OCI-LY3 (cell line): ENCODE measurements at regions not wholly inside any gene's neighbourhood (a gene's known extent, or its start where the extent isn't known, plus 50 kb on each side); places are given as distances from the start of the nearest gene placed in this dataset.

ENCODE experiments used
- H2AFZ ChIP-seq: fragments of 200-600, 300-600 bp; shearing (Covaris generic); 2 replicates; pipeline ENCODE4 v1.6.0; 2014; ENCODE audit warnings: antibody characterized with exemption, low read depth, low read length
- H3K27ac ChIP-seq: fragments of 200-600, 300-600 bp; sonication (generic); 2 replicates; pipeline ENCODE4 v1.5.1; 2014; ENCODE audit warnings: mild to moderate bottlenecking, low read length, moderate library complexity, mixed read lengths
- H3K27me3 ChIP-seq: fragments of 200-600, 300-600 bp; sonication (generic); 2 replicates; pipeline ENCODE4 v1.6.1; 2014; ENCODE audit warnings: low read depth, low read length, mixed read lengths
- H3K36me3 ChIP-seq: fragments of 200-600, 300-600 bp; sonication (generic); replicated peaks from 2 replicates; pipeline ENCODE3; 2014; ENCODE audit warnings: low read depth, low read length, mixed read lengths
- H3K4me1 ChIP-seq: fragments of 300-600, 200-600 bp; sonication (generic); 2 replicates; pipeline ENCODE4 v1.6.1; 2014; ENCODE audit warnings: low read length, mixed read lengths
- H3K4me2 ChIP-seq: fragments of 200-600, 300-600 bp; sonication (generic); 2 replicates; pipeline ENCODE4 v1.6.1; 2014; ENCODE audit warnings: low read length, mixed read lengths
- H3K4me3 ChIP-seq: fragments of 300-600, 200-600 bp; sonication (generic); 2 replicates; pipeline ENCODE4 v1.5.1; 2014; ENCODE audit warnings: antibody characterized with exemption, mild to moderate bottlenecking, low read length, moderate library complexity
- H3K79me2 ChIP-seq: fragments of 300-600, 200-600 bp; shearing (Covaris generic); 2 replicates; pipeline ENCODE4 v1.6.1; 2014; ENCODE audit warnings: mild to moderate bottlenecking, low read length, mixed read lengths
- H3K9ac ChIP-seq: fragments of 300-600, 200-600 bp; shearing (Covaris generic); 2 replicates; pipeline ENCODE4 v1.6.0; 2014; ENCODE audit warnings: mild to moderate bottlenecking, low read length, moderate library complexity
- H3K9me3 ChIP-seq: fragments of 200-600, 300-600 bp; shearing (Covaris generic); 2 replicates; pipeline ENCODE4 v1.6.1; 2014; ENCODE audit warnings: low read length, mixed read lengths; ENCODE audit not compliant: insufficient read depth
- H4K20me1 ChIP-seq: fragments of 200-600, 300-600 bp; sonication (generic); 2 replicates; pipeline ENCODE4 v1.6.1; 2016; ENCODE audit warnings: low read length, mixed read lengths; ENCODE audit not compliant: insufficient read depth
- CTCF ChIP-seq: fragments of 200-600, 300-600 bp; sonication (generic); IDR thresholded peaks from 2 replicates; pipeline ENCODE4 v1.5.1; 2014; ENCODE audit warnings: antibody characterized with exemption, low read length, low read depth
- EZH2phosphoT487 ChIP-seq: fragments of 200-600 bp; shearing (Covaris generic); IDR thresholded peaks from 2 replicates; pipeline ENCODE4 v1.6.1; 2018; ENCODE audit warnings: antibody characterized with exemption, mixed run types, low read depth

GRCh38 chr14:71623939-71624338 lies 308.3 kb upstream of the RGS6 start:
- TF ChIP-seq EZH2phosphoT487 (no peak), CTCF (no peak)
- no peak overlapping the region for H3K27ac ChIP-seq
- H4K20me1 ChIP-seq: no peaks in the 10 kb centered on the region
- no peak overlapping the region for H3K4me3 ChIP-seq
- H2AFZ ChIP-seq: no peak overlapping the region
- H3K9me3 ChIP-seq: no peaks in the 10 kb centered on the region
- no peak overlapping the region for H3K4me2 ChIP-seq
- H3K4me1 ChIP-seq: peaks cover 21% of the 10 kb centered on the region
- H3K79me2 ChIP-seq: no peaks in the 10 kb centered on the region
- H3K36me3 ChIP-seq: peaks cover 8% of the 10 kb centered on the region
- no peak overlapping the region for H3K9ac ChIP-seq
- H3K27me3 ChIP-seq: no peaks in the 10 kb centered on the region

DNA sequence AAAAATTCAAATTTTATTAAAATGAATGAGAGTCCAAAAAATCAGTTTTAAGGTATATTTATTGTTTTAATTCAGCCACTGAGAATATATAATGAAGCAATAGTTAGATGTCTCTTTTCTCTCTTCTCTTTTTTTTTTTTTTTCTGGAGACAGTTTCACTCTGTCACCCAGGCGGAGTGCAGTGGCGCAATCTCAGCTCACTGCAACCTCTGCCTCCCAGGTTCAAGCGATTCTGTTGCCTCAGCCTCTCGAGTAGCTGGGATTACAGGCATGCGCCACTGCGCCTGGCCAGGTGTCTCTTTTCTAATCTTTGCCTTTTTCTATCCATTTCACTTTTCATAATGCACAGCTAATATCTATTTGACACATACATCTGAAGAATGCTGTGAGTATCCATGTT lies 307.1 kb upstream of the RGS6 start:
- no peak overlapping the region for H3K4me3 ChIP-seq
- no peaks in the 10 kb centered on the region for H3K79me2 ChIP-seq
- no peak overlapping the region for H2AFZ ChIP-seq
- no peak overlapping the region for H3K4me2 ChIP-seq
- H3K4me1 ChIP-seq: peaks cover 10% of the 10 kb centered on the region; the same call in 1 of the 2 replicates
- TF ChIP-seq CTCF (no peak), EZH2phosphoT487 (no peak)
- no peaks in the 10 kb centered on the region for H4K20me1 ChIP-seq
- H3K27ac ChIP-seq: no peak overlapping the region
- H3K9ac ChIP-seq: no peak overlapping the region
- H3K9me3 ChIP-seq: no peaks in the 10 kb centered on the region
- H3K36me3 ChIP-seq: peaks cover 2% of the 10 kb centered on the region
- H3K27me3 ChIP-seq: no peaks in the 10 kb centered on the region

DNA sequence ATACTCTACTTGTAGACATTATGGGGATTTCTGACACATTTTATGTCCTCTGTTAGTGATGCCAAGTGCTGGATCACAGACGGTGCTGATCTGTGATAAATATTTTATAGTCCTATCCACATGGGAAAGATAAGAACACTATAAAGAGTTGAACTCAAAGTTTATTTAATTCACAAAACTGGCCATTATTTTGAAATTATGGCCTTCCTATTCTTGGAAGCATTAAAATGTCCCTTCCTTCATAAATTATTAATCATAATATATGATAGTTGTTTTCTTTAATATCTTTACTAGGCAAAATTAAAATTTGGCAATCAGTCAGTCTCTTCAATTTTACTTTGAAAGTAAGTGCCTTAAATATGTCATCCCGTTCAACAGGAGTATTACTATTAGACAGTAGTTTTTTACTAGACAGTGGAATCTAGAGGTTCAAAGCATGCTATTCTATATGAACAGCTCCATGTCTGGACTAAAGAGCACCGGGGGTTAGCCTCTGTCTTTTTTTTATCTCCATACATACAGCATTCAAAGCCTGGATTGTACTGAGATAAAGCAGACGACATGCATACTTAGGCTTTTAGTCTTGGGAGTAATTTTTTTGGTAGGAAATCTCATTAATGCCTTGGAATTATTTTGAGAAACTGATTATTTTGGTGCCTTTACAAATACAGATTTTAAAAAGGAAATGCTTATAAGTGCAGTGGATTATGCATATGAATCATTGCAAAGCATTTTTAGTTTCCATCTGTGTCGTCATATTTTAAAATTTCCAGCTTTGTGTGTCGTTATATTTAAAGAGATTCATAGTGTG lies 306.1 kb upstream of the RGS6 start:
- Histone ChIP-seq H3K27me3 (no peaks in the 10 kb centered on the region), H3K4me3 (no peak overlapping the region), H3K4me1 (peaks cover 10% of the 10 kb centered on the region; the same call in 1 of the 2 replicates), H4K20me1 (no peaks in the 10 kb centered on the region), H3K27ac (no peak overlapping the region), H2AFZ (no peak overlapping the region), H3K36me3 (peaks cover 4% of the 10 kb centered on the region), H3K4me2 (no peak overlapping the region), H3K79me2 (no peaks in the 10 kb centered on the region), H3K9me3 (no peaks in the 10 kb centered on the region), H3K9ac (no peak overlapping the region)
- TF ChIP-seq EZH2phosphoT487: no peak

DNA sequence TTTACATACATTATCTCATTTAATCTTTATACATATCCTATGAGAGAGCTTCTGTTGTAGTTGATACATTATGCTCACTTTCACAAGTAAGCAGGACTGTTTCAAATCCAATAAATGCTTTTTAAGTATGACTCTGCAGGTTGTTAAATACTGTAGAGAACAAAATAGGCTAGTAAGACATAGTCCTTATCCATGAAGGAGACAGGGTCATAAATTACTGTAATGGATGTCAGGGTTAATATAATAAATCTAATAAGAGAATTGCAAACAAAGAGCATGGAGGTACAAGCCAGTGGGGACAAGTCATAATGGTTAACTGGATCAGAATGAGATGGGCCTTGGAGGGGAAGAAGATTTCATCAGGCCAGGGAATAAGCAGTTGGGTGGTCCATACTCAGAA lies 303.8 kb upstream of the RGS6 start:
- Histone ChIP-seq H3K27ac (no peak overlapping the region), H3K4me3 (no peak overlapping the region), H3K9ac (no peak overlapping the region), H3K9me3 (no peaks in the 10 kb centered on the region), H3K4me2 (no peak overlapping the region), H3K79me2 (no peaks in the 10 kb centered on the region), H3K36me3 (peaks cover 6% of the 10 kb centered on the region), H2AFZ (no peak overlapping the region), H3K4me1 (peaks cover 10% of the 10 kb centered on the region; the same call in 1 of the 2 replicates), H3K27me3 (no peaks in the 10 kb centered on the region), H4K20me1 (no peaks in the 10 kb centered on the region)
- no peak for TF ChIP-seq CTCF
- no peak for TF ChIP-seq EZH2phosphoT487
